Effector CD8-positive, alpha-beta T cell (primary cell): ENCODE measurements at regions not wholly inside any gene's neighbourhood (a gene's known extent, or its start where the extent isn't known, plus 50 kb on each side); places are given as distances from the start of the nearest gene placed in this dataset.
"Not testable (repeated sequence)": the region's sequence is repeated elsewhere in the genome, so short reads cannot be mapped to it uniquely, and the experiment has no call there.

Experiments used
- DNase-seq: peaks from one replicate; lab custom pipeline; 2025; lab: John Stamatoyannopoulos, UW

DNA sequence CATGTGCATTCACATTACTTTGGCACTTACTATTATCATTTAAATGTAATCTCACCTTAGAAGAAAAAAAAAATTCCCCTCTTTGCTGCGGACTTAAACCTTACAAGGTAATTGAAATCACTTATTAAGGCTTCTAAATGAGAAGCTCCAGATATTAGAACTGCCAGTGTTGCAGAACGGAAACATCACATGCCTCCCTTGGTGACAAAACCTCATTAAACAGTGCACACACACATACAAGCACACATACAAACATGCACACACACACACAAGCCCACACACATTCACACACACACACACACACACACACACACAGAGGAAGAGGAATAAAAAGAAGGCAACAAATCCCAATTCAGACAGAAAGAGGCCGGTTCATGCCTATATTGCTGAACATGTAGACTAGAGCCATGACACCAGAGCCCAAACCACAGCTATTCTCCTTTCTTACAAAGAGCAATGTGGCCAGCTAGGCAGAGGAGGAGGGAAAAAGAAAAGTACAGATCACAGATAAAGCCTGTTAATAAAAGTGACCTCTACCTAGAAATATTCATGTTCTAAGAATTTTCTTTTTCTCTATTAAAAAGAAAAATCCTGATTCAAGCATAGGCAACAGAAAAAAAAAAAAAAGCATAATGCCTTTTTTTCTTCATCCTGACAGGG, 405.2 kb upstream of the FLRT2 start:
- no peak for DNase-seq

- DNase-seq = no peak
Measured at GRCh38 chr14:85125291-85125670, 404.7 kb upstream of the FLRT2 start.

DNA sequence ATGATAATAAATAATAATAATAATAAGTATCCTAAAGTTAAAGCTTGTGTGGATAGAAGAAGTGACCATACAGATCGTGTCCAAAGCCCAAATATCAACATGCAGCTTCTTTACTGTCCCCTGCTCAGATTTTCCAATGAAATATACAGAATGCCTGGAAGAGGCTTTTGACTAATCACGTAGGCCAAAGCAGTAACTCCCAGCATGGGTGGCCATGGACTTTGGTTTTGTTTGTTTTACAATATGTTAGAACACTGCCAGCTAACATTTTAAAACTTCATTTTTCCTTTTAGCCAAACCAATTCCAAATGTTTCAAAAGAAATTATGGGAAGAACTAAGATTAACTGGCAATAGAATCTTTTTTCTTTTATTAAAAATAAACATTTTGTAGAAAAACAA, 400.0 kb upstream of the FLRT2 start:
- DNase-seq = no peak

DNA sequence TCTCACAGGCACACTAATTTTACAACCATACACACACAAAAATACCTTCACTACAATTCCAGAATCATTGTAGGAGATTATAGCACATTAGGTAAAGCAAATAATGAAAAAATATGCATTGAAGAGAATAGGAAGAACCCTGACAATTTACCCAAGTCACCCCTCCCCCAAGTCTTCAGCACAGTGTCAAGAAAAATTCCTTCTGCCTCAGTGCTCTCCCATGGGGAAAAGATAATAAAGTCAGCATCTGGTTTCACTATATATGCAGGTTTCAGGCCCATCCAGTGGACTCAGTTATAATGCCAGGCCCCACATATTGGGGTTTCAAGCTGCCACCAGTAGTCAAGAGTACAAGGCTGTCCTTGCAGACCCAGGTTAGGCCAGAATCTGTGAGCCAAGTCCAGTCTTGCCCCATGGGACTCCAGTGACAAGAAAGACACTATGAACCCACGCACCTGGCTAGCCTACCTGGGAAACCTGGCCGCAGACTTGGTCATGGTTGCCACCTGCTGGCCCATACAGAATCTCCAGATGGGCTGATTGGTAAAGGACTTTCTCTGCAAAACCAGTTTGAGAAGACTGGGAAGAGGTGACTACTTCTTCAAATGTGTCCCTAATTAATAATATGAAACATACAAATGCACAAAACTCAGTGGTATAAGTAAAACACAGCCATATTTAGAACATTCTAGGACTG, 398.6 kb upstream of the FLRT2 start:
- DNase-seq = no peak

DNA sequence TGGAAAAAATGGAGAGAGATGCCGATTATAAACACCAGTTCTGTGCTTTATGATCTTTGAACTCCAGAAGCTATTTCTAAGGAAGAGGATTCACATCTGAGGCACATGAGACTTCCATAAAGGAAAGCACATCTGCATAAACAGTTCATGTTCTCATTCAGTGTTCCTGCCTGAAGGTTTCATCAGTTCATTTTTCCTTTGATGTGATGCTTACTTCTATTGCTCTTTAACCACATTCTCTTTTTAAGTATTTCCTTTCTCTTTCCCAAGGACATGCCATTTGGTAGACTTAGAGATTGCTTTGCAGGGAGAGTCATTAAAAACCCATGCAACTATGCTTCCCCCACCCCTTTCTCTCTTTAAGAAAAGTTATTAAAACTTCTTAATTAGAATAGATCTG, 387.0 kb upstream of the FLRT2 start:
- no peak for DNase-seq

DNA sequence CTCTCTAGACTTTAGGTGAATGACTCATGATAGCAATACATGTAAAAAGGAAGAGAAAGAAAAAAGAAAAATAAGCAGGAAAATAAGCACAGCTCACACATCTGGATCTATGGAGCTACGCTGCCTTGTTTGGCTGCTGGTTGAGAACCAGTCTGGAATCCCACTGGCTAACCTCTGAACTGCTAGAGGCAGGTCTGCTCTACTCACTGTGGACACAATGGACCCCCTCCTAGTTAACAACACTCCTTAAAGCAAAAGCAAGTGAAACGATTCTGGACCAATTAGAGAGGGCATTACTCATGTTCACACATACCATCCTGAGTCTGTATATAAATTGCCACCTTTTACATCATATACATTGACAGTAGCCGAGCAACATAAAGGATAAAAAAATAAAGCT, 383.2 kb upstream of the FLRT2 start:
- no peak for DNase-seq

DNA sequence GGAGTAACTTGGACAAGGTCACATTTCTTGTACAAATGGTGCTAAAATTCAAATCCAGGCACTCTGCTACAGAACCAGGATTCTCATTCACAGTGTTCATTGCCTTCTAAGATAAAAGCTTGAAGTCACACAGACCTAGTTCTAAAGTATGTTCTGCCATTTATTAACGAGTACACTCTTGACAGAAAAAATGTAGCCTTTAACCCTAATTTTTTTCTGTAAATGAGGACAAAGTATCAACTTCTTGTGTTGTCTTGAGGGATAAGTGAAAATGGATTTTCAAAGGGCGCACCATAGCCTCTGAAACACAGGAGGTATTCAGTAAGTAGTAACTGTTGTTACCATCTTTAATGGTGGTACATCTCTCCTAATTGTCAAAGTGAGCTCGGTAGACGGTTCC, 379.8 kb upstream of the FLRT2 start:
- DNase-seq = no peak

GRCh38 chr14:85154714-85155113, 375.2 kb upstream of the FLRT2 start:
- DNase-seq = no peak

DNA sequence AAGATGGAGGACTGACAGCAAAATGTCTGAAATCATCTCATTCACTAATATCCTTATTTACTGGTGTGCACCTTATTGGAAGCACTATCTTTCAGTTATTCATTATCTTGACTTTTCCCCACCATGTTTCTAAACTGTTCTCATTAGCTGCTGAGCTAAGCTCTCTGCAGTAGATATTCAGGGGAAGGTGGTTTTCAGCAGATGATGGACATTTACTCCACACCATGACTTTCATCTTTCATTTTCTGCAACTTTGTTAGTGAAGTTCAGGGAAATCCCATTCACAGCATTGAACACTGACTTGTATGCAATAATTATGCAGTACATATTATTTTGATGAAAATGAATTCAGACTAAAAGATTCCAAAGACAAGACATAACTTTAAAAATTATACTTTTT, 373.6 kb upstream of the FLRT2 start:
- DNase-seq = no peak

GRCh38 chr14:85159726-85160125, 370.2 kb upstream of the FLRT2 start:
- DNase-seq = no peak

DNA sequence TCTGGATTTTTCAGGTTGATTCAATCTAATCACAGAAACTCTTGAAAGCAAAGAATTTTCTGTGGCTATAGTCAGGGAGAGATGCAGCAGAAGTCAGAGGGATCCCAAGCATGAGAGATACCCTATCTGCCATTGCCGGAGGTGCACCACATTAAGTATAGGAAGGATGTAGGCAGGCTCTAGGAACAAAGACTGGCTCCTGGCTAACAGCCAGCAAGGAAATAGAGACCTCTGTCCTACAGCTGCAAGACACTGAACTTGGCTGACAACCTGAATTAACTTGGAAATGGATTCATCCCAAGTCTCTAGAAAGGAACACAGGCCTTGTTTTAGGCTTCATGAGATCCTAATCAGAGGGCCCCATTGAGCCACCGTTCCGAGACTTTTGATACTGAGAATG, 364.9 kb upstream of the FLRT2 start:
- no peak for DNase-seq

- no peak for DNase-seq
Measured at GRCh38 chr14:85169381-85169780, 360.6 kb upstream of the FLRT2 start.

- no peak for DNase-seq
Measured at GRCh38 chr14:85172290-85172689, 357.7 kb upstream of the FLRT2 start.

DNA sequence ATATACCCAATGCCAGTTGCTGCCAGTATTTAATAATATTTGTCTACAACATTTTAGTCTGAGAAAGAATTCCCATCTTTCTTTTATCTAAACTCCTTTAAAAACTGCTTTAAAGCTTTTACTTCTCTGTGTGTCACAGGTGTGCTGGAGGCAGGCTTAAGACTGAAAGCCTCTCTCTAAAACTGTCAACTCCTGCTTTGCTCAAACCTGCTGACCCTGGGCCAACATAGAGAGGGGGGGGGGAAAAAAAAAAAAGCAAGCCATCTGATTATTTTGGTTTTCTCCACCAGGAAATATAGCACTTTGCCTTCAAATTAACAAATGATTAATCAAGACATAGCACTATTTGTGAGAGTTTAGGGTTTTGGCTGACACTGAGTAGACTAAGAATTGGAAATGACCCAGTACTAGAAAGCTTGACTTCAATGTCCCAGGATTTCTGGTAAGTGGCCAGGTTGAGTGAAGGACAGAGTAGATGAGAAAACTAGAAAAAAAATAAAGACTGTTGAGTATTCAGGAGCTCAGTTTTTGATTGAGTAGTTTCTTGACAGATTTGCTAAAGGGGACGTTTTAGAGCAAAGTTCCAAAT, 357.0 kb upstream of the FLRT2 start:
- DNase-seq = no peak

DNA sequence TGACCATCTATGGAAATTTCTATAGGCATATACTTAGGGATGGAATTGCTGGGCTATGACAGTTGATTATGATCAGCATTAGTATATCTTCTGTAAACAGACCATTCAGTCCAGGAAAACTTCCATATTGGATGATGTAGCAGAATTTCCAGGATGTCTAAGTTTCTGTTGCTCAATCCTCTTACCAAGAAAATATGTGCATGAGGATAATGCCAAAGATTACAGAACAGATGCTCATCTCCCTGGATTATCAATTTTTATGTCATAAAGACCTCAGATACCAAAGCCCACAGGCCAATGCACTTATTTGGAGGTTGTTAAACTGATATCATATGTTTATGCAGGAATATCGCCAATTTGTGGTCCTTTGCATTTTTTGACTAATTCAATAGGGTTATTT, 354.4 kb upstream of the FLRT2 start:
- DNase-seq = no peak

- DNase-seq = no peak
Measured at GRCh38 chr14:85178864-85179263, 351.1 kb upstream of the FLRT2 start.

- no peak for DNase-seq
Measured at GRCh38 chr14:85180876-85181275, 349.1 kb upstream of the FLRT2 start.

DNA sequence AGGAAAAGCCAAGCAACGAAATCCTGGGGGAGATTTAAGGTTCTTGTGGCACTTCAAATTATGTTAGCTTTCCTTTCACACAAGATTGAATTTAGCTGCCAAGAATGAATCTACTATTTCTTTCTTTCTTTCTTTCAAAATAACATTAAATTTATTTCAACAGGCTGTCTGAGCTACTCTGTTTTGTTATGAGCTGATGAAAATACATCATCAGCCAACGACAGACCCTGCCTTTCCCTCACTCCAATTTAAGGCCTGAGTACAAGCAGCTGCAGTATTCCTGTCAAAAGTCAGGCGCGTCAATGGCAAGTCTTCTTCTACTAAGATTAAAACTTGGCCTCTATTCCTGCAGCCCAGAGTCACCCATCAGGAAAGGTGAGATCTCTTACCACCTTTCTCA, 347.7 kb upstream of the FLRT2 start:
- DNase-seq = no peak

GRCh38 chr14:85186082-85186481, 343.9 kb upstream of the FLRT2 start:
- DNase-seq = no peak

DNA sequence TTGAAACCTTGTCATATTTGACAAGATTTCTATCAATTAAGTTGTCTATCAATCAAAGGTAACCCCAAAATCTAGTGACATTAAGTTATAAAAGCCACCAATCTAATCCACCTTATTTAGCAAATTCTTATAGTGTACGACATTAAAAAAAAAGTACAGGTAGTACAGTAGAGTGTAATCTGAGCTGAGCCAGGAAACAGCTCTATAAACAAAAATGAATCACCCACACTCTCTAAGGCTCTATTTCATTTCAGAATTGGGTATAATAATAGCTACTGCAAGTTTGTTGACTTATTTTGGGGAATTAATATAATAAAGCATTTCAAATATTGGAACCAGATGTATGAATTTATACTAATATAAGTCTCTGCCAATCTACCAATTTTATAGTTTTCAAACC, 342.4 kb upstream of the FLRT2 start:
- DNase-seq = no peak

- no peak for DNase-seq
Measured at GRCh38 chr14:85188836-85189235, 341.1 kb upstream of the FLRT2 start.

- DNase-seq = not testable (repeated sequence)
Measured at GRCh38 chr14:85189253-85189652, 340.7 kb upstream of the FLRT2 start.

GRCh38 chr14:85190251-85190650, 339.7 kb upstream of the FLRT2 start:
- no peak for DNase-seq

GRCh38 chr14:85191986-85192385, 338.0 kb upstream of the FLRT2 start:
- no peak for DNase-seq
